Fibroblast of lung (primary cell): ENCODE measurements at regions not wholly inside any gene's neighbourhood (a gene's known extent, or its start where the extent isn't known, plus 50 kb on each side); places are given as distances from the start of the nearest gene placed in this dataset.

Experiments
- DNase-seq, 2 donors: peaks; one replicate each; pipeline versions ENCODE4 v3.0.0 to v3.0.0-alpha.2; 2010; ENCODE audit warnings: low read depth in 2 of 2
- H2AFZ ChIP-seq: 2 replicates; pipeline ENCODE4 v1.5.1; 2012; ENCODE audit warnings: low read length, control low read depth, inconsistent platforms
- H3K27ac ChIP-seq: 2 replicates; pipeline ENCODE4 v1.5.1; 2011; ENCODE audit warnings: low read length, control low read depth; ENCODE audit not compliant: insufficient read depth
- H3K27me3 ChIP-seq: 2 replicates; pipeline ENCODE4 v1.5.1; 2011; ENCODE audit warnings: mild to moderate bottlenecking, low read length; ENCODE audit not compliant: control insufficient read depth, insufficient read depth
- H3K36me3 ChIP-seq: 2 replicates; pipeline ENCODE4 v1.5.1; 2011; ENCODE audit warnings: low read length; ENCODE audit not compliant: control insufficient read depth, insufficient read depth
- H3K4me1 ChIP-seq: 2 replicates; pipeline ENCODE4 v1.5.1; 2011; ENCODE audit warnings: low read length; ENCODE audit not compliant: control insufficient read depth, insufficient read depth; ENCODE audit errors: extremely low read depth
- H3K4me2 ChIP-seq: 2 replicates; pipeline ENCODE4 v1.5.1; 2011; ENCODE audit warnings: low read length, control low read depth; ENCODE audit not compliant: insufficient read depth; ENCODE audit errors: extremely low read depth
- H3K4me3 ChIP-seq, 4 experiments: fragments of 200-600 bp in 1 of 4; sonication (generic) in 1 of 4; replicated peaks in 1 of 4; 2 replicates each; pipeline ENCODE4 v1.5.1; 2011 to 2016; ENCODE audit warnings: low read length in 4 of 4, low read depth in 3 of 4, mild to moderate bottlenecking in 3 of 4, control low read depth in 2 of 4, inconsistent platforms in 1 of 4, mixed read lengths in 1 of 4; ENCODE audit not compliant: insufficient read depth in 1 of 4; ENCODE audit errors: control extremely low read depth in 1 of 4
- H3K79me2 ChIP-seq: 2 replicates; pipeline ENCODE4 v1.5.1; 2012; ENCODE audit warnings: mild to moderate bottlenecking, low read length, inconsistent platforms; ENCODE audit not compliant: control insufficient read depth, insufficient read depth
- H3K9ac ChIP-seq: 2 replicates; pipeline ENCODE4 v1.5.1; 2011; ENCODE audit warnings: mild to moderate bottlenecking, low read length, control low read depth; ENCODE audit not compliant: insufficient read depth
- H3K9me3 ChIP-seq: 2 replicates; pipeline ENCODE4 v1.5.1; 2012; ENCODE audit warnings: low read depth, low read length; ENCODE audit not compliant: control insufficient read depth, insufficient read depth
- H4K20me1 ChIP-seq: 2 replicates; pipeline ENCODE4 v1.5.1; 2011; ENCODE audit warnings: low read length; ENCODE audit not compliant: control insufficient read depth, insufficient read depth; ENCODE audit errors: extremely low read depth
- EZH2 ChIP-seq: IDR thresholded peaks from 2 replicates; pipeline ENCODE4 v1.5.1; 2012; ENCODE audit warnings: low read length, control low read depth, mild to moderate bottlenecking; ENCODE audit errors: missing control alignments
- TF ChIP-seq, protein P1 (sequence below), 2 donors: IDR thresholded peaks in 1 of 2; conservative IDR thresholded peaks in 1 of 2; 1 replicate in 1 of 2; 2 replicates in 1 of 2; pipeline ENCODE4 v1.5.1; 2011 to 2012; ENCODE audit warnings: low read length in 2 of 2, control low read depth in 1 of 2, inconsistent platforms in 1 of 2, low read depth in 1 of 2, mild to moderate bottlenecking in 1 of 2

DNA sequence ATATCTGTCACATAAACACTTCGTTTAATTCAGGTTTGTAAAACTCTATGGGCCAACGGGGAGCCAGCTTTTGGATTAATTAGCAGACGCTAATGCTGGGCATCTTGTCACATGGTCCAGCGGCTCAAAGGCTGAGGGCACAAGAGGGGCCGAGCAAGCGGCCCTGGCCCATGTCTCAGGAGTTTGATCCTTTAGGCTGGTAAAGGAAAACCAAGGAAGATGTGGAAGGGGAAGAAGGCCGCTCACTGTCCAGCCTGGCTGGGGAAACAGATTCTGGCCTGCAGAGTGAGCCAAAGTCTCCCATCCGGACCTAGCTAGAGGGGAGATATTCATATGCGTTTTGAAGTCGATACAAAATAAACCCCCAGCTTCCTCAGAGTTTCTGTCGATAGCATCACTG is 248.6 kb upstream of the SIX2 start:
- Histone ChIP-seq H2AFZ (no peak overlapping the region), H3K9me3 (no peaks in the 10 kb centered on the region), H4K20me1 (no peaks in the 10 kb centered on the region), H3K79me2 (no peaks in the 10 kb centered on the region), H3K4me3 (no peak overlapping the region), H3K36me3 (no peaks in the 10 kb centered on the region), H3K4me2 (no peak overlapping the region), H3K4me1 (no peaks in the 10 kb centered on the region), H3K27me3 (no peaks in the 10 kb centered on the region), H3K27ac (no peak overlapping the region), H3K9ac (no peak overlapping the region)
- no peak for DNase-seq
- TF ChIP-seq, protein P1, sequence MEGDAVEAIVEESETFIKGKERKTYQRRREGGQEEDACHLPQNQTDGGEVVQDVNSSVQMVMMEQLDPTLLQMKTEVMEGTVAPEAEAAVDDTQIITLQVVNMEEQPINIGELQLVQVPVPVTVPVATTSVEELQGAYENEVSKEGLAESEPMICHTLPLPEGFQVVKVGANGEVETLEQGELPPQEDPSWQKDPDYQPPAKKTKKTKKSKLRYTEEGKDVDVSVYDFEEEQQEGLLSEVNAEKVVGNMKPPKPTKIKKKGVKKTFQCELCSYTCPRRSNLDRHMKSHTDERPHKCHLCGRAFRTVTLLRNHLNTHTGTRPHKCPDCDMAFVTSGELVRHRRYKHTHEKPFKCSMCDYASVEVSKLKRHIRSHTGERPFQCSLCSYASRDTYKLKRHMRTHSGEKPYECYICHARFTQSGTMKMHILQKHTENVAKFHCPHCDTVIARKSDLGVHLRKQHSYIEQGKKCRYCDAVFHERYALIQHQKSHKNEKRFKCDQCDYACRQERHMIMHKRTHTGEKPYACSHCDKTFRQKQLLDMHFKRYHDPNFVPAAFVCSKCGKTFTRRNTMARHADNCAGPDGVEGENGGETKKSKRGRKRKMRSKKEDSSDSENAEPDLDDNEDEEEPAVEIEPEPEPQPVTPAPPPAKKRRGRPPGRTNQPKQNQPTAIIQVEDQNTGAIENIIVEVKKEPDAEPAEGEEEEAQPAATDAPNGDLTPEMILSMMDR (conservative IDR thresholded peaks at IDR 0.05 in 1 of 2, IDR thresholded peaks at IDR 0.05 in 1 of 2; ENCODE audit: low read depth in 1 of 2, low read length in 2 of 2), result no peak
- TF ChIP-seq EZH2, result no peak

DNA sequence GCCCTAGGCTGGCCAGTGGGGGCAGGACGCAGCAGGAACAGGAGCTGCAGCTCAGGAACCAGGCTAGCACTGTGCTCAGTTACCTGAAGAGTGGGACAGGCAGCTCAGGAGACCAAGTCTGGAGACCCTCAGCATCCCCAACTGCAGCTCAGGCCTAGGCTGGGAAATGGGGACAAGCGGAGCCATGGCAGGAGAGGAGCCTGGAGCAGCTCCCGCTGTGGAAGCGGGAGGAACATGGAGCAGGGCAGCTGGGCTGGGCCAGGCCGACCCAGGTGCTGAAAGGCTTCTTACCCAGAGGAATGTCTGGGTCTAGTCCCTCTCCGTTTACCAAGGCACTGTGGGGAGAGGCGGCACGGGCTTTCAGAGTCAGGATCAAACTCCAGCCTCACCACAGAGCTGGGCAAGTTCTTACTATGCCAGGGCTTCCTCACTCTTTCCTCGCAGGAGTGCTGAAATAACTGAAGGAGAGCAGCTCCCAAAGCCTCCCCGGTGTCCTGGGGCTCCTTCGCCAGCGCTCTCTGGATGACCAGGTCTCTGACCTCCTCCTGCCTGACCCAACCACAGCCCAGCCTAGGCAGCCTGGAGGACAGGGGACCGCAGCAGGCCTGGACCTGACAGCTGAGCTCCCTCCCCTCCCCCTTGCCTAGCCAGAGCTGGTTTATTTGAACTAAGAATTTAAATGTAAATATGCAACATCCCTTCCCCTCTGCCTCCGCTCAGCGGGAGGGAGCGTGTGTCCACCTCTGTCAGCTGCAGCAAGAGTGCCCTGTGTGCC is 247.8 kb upstream of the SIX2 start:
- no peak for TF ChIP-seq EZH2
- TF ChIP-seq, protein P1 (conservative IDR thresholded peaks at IDR 0.05 in 1 of 2, IDR thresholded peaks at IDR 0.05 in 1 of 2; ENCODE audit: low read depth in 1 of 2, low read length in 2 of 2), result no peak
- Histone ChIP-seq H3K36me3 (no peaks in the 10 kb centered on the region), H3K79me2 (no peaks in the 10 kb centered on the region), H3K4me1 (no peaks in the 10 kb centered on the region), H3K4me2 (no peak overlapping the region), H3K27me3 (no peaks in the 10 kb centered on the region), H3K4me3 (no peak overlapping the region), H3K9ac (no peak overlapping the region), H2AFZ (no peak overlapping the region), H3K27ac (no peak overlapping the region), H4K20me1 (no peaks in the 10 kb centered on the region), H3K9me3 (no peaks in the 10 kb centered on the region)
- DNase-seq, result peak in 1 of 2 donors; percentile 54

DNA sequence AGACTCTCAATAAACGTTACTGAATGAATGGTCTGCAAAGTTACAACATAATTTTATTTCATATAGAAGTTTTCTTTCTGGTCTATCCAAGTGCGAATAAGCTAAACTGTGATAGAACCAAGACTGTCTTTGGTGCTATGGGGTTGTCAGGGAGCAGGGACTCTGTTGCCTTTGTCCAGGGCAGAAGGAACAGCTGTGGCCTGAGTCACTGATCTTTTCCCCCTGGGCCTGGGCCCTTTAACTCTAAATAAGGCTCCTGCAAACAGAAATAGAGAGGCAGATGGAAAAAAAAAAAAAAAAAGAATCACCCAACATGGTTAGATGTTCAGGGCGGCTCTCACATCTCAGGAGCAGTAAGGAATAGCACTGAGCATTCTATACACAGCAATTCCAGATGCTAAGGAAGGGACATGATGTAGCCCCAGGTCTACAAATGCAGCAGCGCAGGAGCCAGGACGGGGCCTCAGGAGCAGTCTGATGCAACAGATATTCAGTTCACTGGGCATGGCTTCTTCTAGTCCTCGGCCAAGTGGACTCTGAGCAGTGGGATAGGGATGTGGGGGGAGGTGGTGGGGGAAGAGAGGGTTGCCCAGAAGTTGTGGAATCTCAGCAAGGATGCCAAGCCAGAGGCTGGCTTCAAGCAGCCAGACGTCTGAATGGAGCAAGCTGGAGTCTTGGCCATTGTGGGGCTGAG is 247.1 kb upstream of the SIX2 start:
- DNase-seq, result no peak
- H2AFZ ChIP-seq, result no peak overlapping the region
- H3K9me3 ChIP-seq, result no peaks in the 10 kb centered on the region
- no peaks in the 10 kb centered on the region for H3K27me3 ChIP-seq
- H3K36me3 ChIP-seq, result no peaks in the 10 kb centered on the region
- H3K27ac ChIP-seq, result no peak overlapping the region
- no peak overlapping the region for H3K9ac ChIP-seq
- H3K79me2 ChIP-seq, result no peaks in the 10 kb centered on the region
- TF ChIP-seq EZH2, result no peak
- TF ChIP-seq, protein P1 (conservative IDR thresholded peaks at IDR 0.05 in 1 of 2, IDR thresholded peaks at IDR 0.05 in 1 of 2; ENCODE audit: low read depth in 1 of 2, low read length in 2 of 2), result no peak
- H3K4me3 ChIP-seq, result no peak overlapping the region
- no peaks in the 10 kb centered on the region for H3K4me1 ChIP-seq
- no peaks in the 10 kb centered on the region for H4K20me1 ChIP-seq
- no peak overlapping the region for H3K4me2 ChIP-seq
